A673 (cell line): ENCODE measurements at regions not wholly inside any gene's neighbourhood (a gene's known extent, or its start where the extent isn't known, plus 50 kb on each side); places are given as distances from the start of the nearest gene placed in this dataset.

Source experiments
- BruUV-seq: library from RNA; stranded (reverse); fragments of 400-500 nt; replicated peaks from 2 replicates; lab custom pipeline; 2021; lab: Mats Ljungman, UMichigan
- CTCF ChIA-PET: fragments of 300-600 bp; sonication (Branson Sonifier 250); formaldehyde crosslinking; loops from one replicate; lab custom pipeline; 2022; ENCODE audit warnings: antibody characterized with exemption; lab: Charles Lee
- POLR2A ChIA-PET: fragments of 300-600 bp; sonication (Branson Sonifier 250); formaldehyde crosslinking; loops from one replicate; lab custom pipeline; 2022; ENCODE audit warnings: antibody characterized with exemption; ENCODE audit not compliant: low non-redundant PET; lab: Charles Lee
- DNase-seq: peaks from one replicate; pipeline ENCODE4 v3.0.0-alpha.2; 2015; ENCODE audit warnings: low spot score
- H3K27ac ChIP-seq: fragments of 200-600 bp; sonication (generic); 2 replicates; pipeline ENCODE4 v1.5.1; 2016; ENCODE audit warnings: mixed run types, low read depth, mild to moderate bottlenecking, mixed read lengths, antibody characterized with exemption, low read length; ENCODE audit not compliant: poor library complexity, severe bottlenecking
- H3K27me3 ChIP-seq: fragments of 200-600 bp; sonication (generic); replicated peaks from 2 replicates; pipeline ENCODE4 v1.6.1; 2017; ENCODE audit warnings: mixed run types, low read depth, mild to moderate bottlenecking, mixed read lengths, antibody characterized with exemption, low read length; ENCODE audit not compliant: insufficient read depth, poor library complexity
- H3K36me3 ChIP-seq: fragments of 200-600 bp; sonication (generic); 2 replicates; pipeline ENCODE4 v1.6.1; 2016; ENCODE audit warnings: mixed run types, mild to moderate bottlenecking, mixed read lengths, antibody characterized with exemption, low read length; ENCODE audit not compliant: insufficient read depth, poor library complexity, severe bottlenecking
- H3K4me1 ChIP-seq: fragments of 200-600 bp; sonication (generic); 2 replicates; pipeline ENCODE4 v1.6.1; 2017; ENCODE audit warnings: mixed run types, mild to moderate bottlenecking, mixed read lengths, antibody characterized with exemption, low read length; ENCODE audit not compliant: insufficient read depth, poor library complexity, severe bottlenecking
- H3K4me3 ChIP-seq: fragments of 200-600 bp; sonication (generic); 2 replicates; pipeline ENCODE4 v1.5.1; 2016; ENCODE audit warnings: low read depth, mixed run types, mild to moderate bottlenecking, mixed read lengths, low read length; ENCODE audit not compliant: poor library complexity, severe bottlenecking
- H3K9me3 ChIP-seq: fragments of 200-600 bp; sonication (generic); 2 replicates; pipeline ENCODE4 v1.6.1; 2016; ENCODE audit warnings: mixed run types, low read depth, mild to moderate bottlenecking, mixed read lengths, antibody characterized with exemption, low read length; ENCODE audit not compliant: poor library complexity, severe bottlenecking
- EZH2 ChIP-seq: fragments of 200-600 bp; sonication (generic); IDR thresholded peaks from 2 replicates; pipeline ENCODE4 v1.6.1; 2017; ENCODE audit warnings: borderline replicate concordance, low read depth, mild to moderate bottlenecking, mixed read lengths, antibody characterized with exemption, low read length; ENCODE audit not compliant: poor library complexity, severe bottlenecking
- intact Hi-C: fragments of 100-400 bp; cut with micrococcal nuclease; formaldehyde crosslinking; loops from one replicate; pipeline ENCODE4 v1.10.0; 2022; ENCODE audit not compliant: unreplicated experiment
- TF ChIP-seq, protein P1 (sequence below): fragments of 300-800, 200-600 bp; sonication (generic); conservative IDR thresholded peaks from 2 replicates; pipeline ENCODE4 v1.5.1; 2017; ENCODE audit warnings: low read depth, mild to moderate bottlenecking, antibody characterized with exemption, low read length, moderate library complexity, mixed read lengths

- no TSS peak for BruUV-seq
- no peak for TF ChIP-seq EZH2
- TF ChIP-seq, protein P1, sequence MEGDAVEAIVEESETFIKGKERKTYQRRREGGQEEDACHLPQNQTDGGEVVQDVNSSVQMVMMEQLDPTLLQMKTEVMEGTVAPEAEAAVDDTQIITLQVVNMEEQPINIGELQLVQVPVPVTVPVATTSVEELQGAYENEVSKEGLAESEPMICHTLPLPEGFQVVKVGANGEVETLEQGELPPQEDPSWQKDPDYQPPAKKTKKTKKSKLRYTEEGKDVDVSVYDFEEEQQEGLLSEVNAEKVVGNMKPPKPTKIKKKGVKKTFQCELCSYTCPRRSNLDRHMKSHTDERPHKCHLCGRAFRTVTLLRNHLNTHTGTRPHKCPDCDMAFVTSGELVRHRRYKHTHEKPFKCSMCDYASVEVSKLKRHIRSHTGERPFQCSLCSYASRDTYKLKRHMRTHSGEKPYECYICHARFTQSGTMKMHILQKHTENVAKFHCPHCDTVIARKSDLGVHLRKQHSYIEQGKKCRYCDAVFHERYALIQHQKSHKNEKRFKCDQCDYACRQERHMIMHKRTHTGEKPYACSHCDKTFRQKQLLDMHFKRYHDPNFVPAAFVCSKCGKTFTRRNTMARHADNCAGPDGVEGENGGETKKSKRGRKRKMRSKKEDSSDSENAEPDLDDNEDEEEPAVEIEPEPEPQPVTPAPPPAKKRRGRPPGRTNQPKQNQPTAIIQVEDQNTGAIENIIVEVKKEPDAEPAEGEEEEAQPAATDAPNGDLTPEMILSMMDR: no peak
- no peak overlapping the region for H3K27ac ChIP-seq
- H3K4me3 ChIP-seq: no peak overlapping the region
- ChIA-PET CTCF (no interaction called here), POLR2A (no interaction called here)
- no peaks in the 10 kb centered on the region for H3K36me3 ChIP-seq
- H3K27me3 ChIP-seq: no peaks in the 10 kb centered on the region
- intact Hi-C loops: no loop called here
- no peaks in the 10 kb centered on the region for H3K4me1 ChIP-seq
- DNase-seq: no peak
- H3K9me3 ChIP-seq: no peaks in the 10 kb centered on the region
Measured at GRCh38 chr9:109830545-109830944, 50.5 kb downstream of the PALM2AKAP2 start.

GRCh38 chr9:109831998-109832658 lies 52.1 kb downstream of the PALM2AKAP2 start:
- POLR2A ChIA-PET: no interaction called here
- H3K9me3 ChIP-seq: no peaks in the 10 kb centered on the region
- H3K27ac ChIP-seq: no peak overlapping the region
- no peaks in the 10 kb centered on the region for H3K4me1 ChIP-seq
- H3K36me3 ChIP-seq: no peaks in the 10 kb centered on the region
- no peaks in the 10 kb centered on the region for H3K27me3 ChIP-seq
- BruUV-seq: no TSS peak
- TF ChIP-seq, protein P1: no peak
- TF ChIP-seq EZH2: no peak
- H3K4me3 ChIP-seq: no peak overlapping the region
- CTCF ChIA-PET: no interaction called here
- intact Hi-C loops: no loop called here
- no peak for DNase-seq

GRCh38 chr9:109834855-109835254 lies 54.9 kb downstream of the PALM2AKAP2 start:
- H3K36me3 ChIP-seq: no peaks in the 10 kb centered on the region
- ChIA-PET CTCF (no interaction called here), POLR2A (no interaction called here)
- no peaks in the 10 kb centered on the region for H3K27me3 ChIP-seq
- no peak for DNase-seq
- H3K4me3 ChIP-seq: no peak overlapping the region
- H3K4me1 ChIP-seq: no peaks in the 10 kb centered on the region
- no peak for TF ChIP-seq EZH2
- TF ChIP-seq, protein P1: no peak
- no peak overlapping the region for H3K27ac ChIP-seq
- intact Hi-C loops: no loop called here
- H3K9me3 ChIP-seq: no peaks in the 10 kb centered on the region
- no TSS peak for BruUV-seq
